Right ventricle myocardium superior (tissue), 1 donor: ENCODE measurements at regions not wholly inside any gene's neighbourhood (a gene's known extent, or its start where the extent isn't known, plus 50 kb on each side); places are given as distances from the start of the nearest gene placed in this dataset.
"Not testable (repeated sequence)": the region's sequence is repeated elsewhere in the genome, so short reads cannot be mapped to it uniquely, and the experiment has no call there.

Experiments
- ATAC-seq: fragments of 200-7000 bp; cut with Tn5 transposase; one replicate; pipeline ENCODE4 v1.9.1; 2020; ENCODE audit warnings: mild to moderate bottlenecking; ENCODE audit not compliant: poor library complexity
- DNase-seq: peaks from one replicate; pipeline ENCODE4 v3.0.0-alpha.2; 2020
- intact Hi-C: fragments of 100-400 bp; cut with DNase I; formaldehyde crosslinking; loops from one replicate; pipeline ENCODE4 v1.11.2; 2022
- donor health status: DM: no; HTN: yes; CAD: no; lungs with severe emphysema.

DNA sequence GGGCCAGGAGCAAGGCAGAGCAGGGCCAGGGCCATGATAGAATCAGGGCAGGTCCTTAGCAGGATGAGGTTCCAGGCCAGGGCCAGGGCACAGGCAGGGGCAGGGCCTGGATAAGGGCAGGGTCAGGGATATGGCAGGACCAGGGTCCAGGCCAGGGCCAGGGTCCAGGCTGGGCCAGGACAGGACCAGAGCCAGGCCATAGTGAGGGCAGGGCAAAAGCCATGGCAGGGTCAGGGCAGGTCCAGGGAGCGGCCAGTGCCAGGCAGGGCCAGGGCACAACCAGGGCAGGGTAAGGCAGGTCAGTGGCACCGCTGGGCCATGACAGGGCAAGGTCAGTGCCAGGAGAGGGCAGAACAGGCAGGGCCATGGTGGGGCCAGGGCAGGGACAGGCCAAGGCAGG is 152.2 kb downstream of the LIPI start:
- intact Hi-C loops: no loop called here
- peak; percentile 32 for DNase-seq
- no peak for ATAC-seq

DNA sequence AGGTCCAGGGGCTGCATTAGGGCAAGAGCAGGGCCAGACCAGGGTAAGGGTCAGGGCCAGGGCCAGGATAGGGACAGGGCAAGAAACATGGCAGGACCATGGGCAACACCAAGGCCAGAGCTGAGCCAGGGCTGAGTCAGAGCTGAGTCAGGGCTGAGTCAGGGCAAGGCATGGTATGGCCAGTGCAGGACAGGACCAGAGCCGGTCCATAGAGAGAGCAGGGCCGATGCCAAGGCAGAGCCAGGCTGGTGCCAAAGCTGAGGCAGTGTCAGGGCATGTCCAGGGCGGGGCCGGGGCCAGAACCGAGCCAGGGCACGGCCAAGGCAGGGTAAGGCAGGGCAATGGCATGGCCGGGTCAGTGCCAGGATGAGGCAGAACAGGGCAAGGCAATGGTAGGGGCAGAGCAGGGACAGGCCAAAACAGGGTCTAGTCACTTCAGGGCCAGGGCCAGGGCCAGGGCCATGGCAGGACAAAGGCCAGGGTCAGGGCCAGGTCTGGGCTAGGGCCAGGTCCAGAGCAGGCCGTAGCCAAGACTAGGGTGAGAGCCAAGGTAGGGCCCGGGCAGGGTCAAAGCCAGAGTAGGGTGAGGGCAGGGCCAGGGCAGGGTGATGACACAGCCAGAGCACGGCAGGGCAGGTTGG is 152.8 kb downstream of the LIPI start:
- intact Hi-C loops: not testable (repeated sequence)
- ATAC-seq: peak; percentile 25
- DNase-seq: peak; percentile 30

DNA sequence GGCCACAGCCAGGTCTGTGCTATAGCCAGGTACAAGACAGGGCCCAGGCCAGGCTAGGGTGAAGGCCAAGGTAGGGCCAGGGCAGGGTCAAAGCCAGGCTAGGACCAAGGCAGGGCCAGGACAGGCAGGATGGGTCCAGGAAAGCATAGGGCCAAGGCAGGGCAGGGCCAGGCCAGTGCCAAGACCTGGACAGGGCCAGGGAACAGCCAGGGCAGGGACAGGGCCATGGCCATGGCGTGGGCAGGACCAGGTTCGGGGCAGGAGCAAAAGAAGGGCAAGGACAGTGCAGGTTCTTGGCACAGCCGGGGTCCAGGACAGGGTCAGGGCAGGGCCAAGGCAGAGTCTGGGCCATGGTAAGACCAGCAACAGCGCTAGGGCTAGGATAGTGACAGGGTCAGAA is 153.4 kb downstream of the LIPI start:
- ATAC-seq: no peak
- peak; percentile 32 for DNase-seq
- intact Hi-C loops: no loop called here

DNA sequence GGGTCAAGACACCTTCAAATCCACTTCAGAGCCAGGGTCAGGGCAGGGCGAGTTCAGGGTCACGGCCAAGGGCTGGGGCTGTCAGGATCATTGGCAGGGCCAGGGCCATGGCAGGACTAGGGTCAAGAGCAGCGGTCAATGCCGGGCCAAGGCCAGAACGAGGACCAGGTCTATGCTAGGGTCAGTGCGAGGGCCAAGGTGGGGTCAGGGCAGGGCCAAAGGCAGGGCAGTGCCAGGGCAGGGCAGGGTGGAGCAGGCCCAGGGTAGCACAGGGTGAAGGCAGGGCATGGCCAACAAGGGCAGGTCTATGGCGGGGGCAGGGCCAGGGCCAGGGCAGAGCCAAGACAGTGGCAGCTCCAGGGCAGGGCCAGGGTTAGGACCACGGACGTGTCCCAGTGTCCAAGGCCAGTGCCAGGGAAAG is 154.0 kb downstream of the LIPI start:
- no peak for ATAC-seq
- DNase-seq: peak; percentile 32

DNA sequence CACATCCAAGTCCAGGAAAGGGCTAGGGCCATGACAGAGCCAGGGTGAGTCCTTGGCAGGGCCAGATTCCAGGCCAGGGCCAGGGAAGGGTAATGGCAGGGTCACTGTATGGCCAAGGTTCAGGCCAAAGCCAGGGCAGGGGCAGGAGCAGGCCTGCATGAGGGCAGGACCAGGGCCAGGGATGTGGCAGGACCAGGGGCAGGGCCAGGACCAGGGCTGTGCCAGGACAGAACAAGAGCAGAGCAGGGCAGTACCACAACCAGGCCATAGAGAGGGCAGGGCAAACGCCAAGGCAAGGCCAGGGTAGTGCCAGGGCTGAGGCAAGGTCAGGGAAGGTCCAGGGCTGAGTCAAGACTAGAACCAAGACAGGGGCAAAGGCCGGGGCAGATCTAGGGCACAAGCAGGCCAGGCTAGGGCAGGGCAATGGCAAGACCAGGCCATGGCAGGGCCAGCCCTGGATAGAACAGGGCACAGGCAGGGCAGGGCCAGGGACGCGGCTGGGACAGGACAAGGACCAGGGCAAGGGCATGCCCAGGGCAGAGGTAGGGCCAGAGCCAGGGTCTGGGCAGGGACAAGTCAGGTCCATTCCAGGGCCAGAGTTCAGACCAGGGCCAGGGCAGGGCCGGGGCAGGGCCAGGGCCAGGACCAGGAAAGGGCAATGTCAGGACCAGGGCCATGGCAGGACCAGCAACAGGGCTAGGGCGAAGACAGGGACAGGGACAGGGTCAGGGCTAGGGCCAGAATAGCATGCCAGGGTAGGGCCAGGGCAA is 154.8 kb downstream of the LIPI start:
- intact Hi-C loops, ATAC-seq: not testable (repeated sequence)
- DNase-seq: peak; percentile 28

More for the DNA sequence above, 154.0 kb downstream of the LIPI start:
- intact Hi-C loops: no loop called here

DNA sequence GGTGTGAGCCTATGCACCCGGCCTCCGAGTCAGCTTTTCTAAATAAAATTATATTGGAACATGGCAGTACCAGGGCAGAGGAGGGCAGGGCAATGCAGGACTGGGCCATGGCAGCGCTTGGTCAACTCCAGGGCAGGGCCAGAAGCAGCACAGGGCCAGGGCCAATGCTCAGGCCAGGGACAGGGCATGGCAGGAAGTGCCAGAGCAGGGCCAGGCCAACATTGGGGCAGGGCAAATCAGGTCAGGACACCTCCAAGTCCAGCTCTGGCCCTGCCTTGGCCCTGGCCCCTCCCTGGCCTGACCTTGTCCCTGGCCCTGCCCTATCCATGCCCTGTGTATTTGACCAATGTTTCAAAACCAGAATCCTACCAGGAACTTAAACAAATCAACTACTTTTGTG is 156.1 kb downstream of the LIPI start:
- DNase-seq (peak; percentile 30), ATAC-seq (no peak)
- intact Hi-C loops: no loop called here

DNA sequence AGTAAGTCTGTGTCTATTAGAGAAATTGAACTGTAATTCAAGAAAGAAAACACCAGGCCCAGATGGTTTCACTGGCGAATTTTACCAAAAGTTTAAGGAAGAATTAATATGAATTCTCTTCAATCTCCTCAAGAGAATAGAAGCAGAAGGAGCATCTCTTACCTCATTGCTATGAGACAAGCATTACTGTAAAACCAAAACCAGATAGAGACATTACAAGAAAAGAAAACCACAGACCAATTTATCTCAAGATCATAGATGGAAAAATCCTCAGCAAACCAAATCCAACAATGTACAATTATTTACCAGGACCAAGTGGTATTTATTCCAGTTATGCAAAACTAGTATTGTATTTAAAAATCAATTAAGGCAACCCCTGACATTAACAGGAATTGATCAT is 160.6 kb downstream of the LIPI start:
- no peak for ATAC-seq
- no peak for DNase-seq
- intact Hi-C loops: no loop called here

DNA sequence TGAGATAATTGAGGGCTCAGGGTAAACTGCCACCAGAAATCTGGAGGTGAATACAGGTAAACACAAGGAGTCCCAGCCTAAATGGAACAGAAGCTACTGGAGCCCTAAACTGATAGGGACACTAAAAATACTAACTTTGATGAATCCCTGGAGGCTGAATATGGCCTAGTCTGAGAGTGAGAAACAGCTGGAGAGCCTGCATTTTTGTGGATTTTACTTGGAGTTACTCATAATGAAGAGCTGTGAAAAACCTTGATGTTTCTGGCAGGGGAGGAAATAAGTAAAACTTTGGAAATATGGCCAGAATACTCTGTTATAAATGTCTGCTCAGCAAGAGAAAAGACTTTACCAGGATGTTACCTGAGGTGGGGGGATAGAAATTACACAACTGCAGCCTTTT is 164.4 kb downstream of the LIPI start:
- ATAC-seq: no peak
- no peak for DNase-seq
- intact Hi-C loops: no loop called here

DNA sequence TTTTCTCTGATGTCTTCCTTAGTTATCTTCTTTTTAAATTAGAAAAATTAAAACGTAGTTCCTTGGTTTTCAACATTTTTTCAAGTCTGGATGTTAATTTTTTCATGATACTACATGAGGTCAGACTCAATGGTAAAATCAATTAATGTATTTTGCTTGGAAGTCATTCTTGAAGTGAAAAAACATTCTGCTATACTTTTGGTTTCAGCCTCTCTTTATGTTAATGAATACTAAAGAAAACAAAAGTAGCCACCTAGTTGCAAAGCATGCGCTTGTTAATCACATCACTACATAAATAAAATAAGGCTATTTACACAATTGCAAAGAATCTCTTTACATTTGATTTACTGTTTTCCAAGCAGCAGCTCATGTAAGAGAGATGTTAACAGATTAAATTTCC is 170.4 kb downstream of the LIPI start:
- ATAC-seq: no peak
- intact Hi-C loops: no loop called here
- no peak for DNase-seq

DNA sequence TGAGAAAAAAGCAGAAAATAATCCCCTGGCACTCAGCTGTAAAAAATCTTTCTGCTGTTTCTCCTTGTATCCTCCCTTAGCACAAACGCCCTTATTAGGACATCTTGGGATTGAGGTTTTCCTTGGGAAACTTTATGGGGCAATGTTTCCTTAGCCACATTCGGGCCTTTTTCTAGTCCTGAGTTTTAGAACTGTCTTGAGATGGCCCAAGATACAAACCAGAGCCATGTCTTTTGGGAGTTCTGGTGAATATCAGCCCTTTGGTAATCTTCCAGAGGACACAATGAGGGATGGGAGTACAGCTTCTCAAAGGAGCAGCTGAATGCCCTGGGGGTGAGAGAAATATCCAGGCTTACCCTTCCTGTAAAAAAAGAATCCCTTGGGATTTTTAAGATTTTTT is 182.1 kb downstream of the LIPI start:
- ATAC-seq, intact Hi-C loops, DNase-seq: not testable (repeated sequence)

DNA sequence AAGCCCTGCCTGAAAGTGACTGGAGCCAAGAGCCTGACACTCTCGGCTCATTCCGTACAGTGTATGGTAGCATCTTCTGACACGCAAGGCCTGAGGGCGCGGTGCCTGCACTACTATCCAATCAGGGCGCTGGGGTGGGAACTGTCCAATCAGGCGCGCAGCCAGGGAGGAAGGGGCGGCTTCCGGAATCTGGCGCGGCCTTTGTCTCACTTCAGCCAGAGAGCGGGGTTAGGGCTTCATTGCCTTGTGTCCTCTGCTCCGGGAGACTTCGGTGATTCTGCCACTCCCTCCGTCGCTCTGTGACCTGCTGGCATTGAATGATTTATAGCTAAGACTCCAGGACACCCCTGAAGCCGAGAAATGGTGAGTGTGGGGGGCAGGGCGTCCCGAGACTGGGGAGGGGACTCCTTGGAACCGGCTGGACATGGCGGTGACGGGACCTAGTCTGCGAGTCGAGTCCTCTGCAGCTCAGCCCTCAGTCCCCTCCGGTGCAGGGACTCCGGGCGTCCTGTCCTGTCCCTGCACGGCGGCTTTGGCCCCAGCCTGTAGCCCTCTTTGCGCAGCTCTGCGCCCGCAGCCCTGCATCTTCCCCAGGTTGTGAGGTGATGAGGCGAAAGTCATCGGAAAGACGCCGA is 183.4 kb downstream of the LIPI start:
- intact Hi-C loops: not testable (repeated sequence)
- DNase-seq: peak; percentile 95
- peak; percentile 100 for ATAC-seq

DNA sequence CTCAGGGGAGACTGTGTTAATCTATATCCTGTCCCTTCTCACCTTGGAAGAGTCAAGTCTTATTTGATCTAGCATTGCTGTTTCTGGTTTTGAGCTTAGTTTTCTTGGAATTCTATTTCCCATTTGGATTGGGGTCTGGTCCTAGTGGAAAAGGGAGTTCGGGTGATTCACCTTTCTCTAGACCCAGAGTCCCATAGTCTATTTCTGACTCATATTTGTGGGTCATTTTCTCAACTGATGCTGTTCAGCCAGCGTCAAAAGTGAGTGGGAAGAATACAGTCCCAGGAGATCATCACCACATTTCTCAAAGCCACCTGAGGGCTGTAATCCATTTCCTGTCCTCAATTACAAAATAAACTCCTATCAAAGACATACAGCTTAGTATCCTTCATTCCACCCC is 190.6 kb downstream of the LIPI start:
- DNase-seq, ATAC-seq, intact Hi-C loops: not testable (repeated sequence)

DNA sequence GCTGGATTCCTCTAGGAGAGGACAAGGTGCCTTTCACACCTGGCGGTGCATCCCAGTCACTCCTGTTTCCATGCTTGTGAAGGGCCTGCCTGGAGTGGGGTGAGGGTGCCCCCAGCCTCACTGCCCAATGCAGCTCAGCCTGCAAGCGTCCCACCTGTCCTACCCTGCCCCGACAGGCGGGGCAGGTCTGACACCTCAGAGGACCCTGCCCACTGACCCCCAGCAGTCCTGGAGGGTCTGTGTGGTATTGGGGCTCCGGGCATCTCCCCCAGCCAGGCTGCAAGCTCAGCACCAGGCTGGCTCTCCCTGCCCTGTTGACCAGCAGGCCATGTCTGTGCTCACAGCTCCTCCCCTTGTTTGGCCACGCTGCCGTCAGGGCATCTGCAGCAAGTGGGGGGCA is 194.9 kb downstream of the LIPI start:
- DNase-seq, intact Hi-C loops, ATAC-seq: not testable (repeated sequence)

DNA sequence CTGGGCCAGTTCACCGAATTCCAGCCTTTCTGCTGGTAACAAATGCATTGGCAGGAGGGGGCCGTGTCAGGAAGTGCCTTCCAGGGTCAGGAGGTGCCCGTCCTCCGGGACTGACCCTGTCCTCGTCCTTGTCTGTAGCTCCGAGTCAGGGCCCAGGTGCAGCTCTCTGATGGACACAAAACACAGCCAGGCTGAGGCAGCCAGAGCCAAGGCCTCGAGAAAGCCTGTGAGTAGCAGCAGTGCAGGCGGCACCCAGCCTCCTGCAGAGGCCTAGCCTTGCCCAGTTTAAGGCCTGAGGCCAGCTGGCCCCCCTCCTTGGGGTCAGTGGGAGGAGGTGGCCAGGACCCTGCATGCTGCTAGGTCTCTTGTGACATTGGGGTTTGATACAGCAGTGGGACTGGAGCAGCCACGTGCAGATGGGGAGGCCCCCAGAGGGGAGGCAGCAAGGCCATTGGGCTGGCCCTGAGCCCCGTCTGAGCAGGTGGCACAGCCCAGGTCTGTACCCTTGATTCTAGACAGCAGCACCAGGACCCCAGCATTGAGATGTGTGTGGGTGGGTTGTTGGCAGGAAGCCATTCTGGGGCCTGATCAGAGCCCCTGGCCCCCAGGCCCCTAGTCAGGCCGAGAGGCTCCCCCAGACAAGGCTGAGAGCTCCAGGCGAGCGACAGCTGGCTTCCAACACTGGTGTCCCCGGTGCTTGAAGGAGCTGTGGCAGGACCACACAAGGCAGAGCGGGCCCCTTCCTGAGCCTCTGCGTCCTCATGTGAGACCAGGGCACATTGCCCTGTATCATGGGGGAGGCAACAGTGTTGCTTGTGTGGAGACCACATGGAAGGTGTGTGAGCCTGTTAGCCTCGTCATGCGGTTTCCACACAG is 196.9 kb downstream of the LIPI start:
- intact Hi-C loops, ATAC-seq, DNase-seq: not testable (repeated sequence)

DNA sequence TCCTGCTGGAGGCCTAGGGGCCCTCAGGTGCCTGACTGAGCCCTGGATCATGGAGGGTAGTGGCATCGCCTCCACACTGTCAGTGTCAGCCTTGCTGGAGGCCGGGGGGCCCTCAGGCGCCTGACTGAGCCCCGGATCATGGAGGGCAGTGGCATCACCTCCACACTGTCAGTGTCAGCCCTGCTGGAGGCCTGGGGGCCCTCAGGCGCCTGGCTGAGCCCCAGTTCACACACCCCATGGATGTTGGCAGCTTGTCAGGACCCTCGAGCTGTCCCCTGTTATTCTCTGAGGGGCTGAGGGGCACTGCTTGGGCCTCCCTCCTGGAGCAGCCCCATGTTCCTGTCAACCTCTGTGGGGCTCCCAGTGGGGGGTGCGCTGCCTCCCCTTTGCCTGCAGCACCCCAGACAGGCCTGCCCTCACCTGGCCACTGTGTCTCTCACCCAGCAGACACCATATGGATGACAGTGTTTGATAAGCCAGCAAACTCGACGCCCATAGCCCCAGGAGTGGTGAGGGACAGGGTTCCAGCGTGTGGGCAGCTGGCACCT is 197.6 kb downstream of the LIPI start:
- ATAC-seq: no peak
- intact Hi-C loops: no loop called here
- no peak for DNase-seq

DNA sequence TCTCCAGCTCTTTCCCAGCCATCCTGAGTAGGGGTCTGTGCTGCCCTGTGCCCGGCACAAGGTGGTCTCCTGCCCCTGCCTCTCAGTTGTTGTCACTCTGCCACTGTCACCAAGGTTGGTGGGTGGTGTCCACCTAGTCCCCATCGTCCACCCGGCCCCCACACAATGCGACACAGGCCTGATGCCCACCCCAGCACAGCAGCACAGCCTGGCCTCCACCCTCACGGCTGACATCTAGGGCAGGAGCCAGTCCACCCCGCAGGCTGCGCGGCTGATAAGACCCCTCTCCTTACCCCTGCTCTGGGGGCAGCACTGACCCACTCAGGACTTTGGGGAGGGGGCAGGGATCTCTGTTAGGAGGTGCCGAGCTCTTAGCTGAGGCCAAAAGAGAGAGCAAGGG is 198.3 kb downstream of the LIPI start:
- DNase-seq (no peak), ATAC-seq (no peak)
- intact Hi-C loops: no loop called here

DNA sequence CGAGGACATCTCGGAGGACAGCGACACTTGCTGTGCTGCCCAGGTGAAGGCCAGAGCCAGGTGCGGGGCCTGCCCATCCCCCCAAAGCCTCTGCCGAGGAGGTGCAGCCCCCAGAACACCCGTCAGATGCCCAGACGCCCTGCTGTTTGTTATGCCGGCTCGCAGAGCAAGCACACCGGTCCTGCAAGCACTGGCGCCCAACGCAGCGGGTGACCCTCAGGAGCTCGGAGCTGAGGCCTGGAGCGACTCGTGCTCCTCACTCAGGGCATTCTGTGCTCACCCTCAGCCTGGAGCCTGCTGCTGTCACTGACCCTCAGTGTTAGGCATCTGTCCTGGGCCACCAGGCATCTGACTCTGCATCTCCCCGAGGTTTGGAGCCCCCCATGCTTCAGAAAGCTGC is 199.0 kb downstream of the LIPI start:
- ATAC-seq, intact Hi-C loops, DNase-seq: not testable (repeated sequence)

DNA sequence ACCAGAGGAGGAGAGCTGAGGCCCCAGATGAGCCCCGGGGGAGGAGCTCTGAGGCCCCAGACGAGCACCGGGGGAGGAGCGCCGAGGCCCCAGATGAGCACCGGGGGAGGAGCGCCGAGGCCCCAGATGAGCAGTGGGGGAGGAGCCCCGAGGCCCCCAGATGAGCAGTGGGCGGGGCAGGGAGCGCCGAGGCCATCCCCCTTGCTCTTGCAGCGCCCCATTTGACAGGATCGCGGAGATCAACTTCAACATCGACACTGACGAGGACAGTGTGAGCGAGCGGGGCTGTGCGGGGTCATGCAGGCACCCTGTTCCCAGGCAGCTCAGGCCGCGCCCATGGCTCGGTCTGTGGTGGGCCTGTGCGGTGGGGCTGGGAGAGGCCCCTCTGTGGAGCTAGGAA is 199.6 kb downstream of the LIPI start:
- not testable (repeated sequence) for ATAC-seq, DNase-seq

DNA sequence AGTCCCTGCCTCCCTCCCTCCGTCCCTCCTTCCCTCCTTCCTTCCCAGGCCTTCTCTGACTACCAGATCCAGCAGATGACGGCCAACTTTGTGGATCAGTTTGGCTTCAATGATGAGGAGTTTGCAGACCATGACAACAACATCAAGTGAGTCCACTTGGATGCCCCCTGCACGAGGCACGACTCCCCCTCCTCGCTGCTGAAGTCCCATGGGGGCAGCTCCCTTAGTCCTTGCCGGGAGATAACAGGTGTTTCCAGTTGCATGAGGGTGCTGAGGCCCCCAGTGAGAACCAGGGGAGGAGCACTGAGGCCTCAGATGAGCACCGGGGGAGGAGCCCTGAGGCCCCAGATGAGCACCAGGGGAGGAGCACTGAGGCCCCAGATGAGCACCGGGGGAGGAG is 200.0 kb downstream of the LIPI start:
- no peak for ATAC-seq
- DNase-seq: no peak
- intact Hi-C loops: no loop called here

More for the DNA sequence above, 199.6 kb downstream of the LIPI start:
- intact Hi-C loops: not testable (repeated sequence)
